H9 (cell line): ENCODE measurements at regions not wholly inside any gene's neighbourhood (a gene's known extent, or its start where the extent isn't known, plus 50 kb on each side); places are given as distances from the start of the nearest gene placed in this dataset.

Experiments used
- DNase-seq: peaks from one replicate; pipeline ENCODE4 v3.0.0-alpha.2; 2017
- H2AFZ ChIP-seq: one replicate; pipeline ENCODE4 v1.6.1; 2013; ENCODE audit warnings: mild to moderate bottlenecking, low read length, control low read depth, moderate library complexity
- H2AK5ac ChIP-seq: 2 replicates; pipeline ENCODE4 v1.6.1; 2013; ENCODE audit warnings: low read length, control low read depth, mixed read lengths; ENCODE audit not compliant: insufficient read length
- H2BK120ac ChIP-seq: one replicate; pipeline ENCODE4 v1.6.1; 2013; ENCODE audit warnings: low read depth, mild to moderate bottlenecking, low read length, control low read depth, inconsistent platforms; ENCODE audit not compliant: poor library complexity, severe bottlenecking
- H2BK12ac ChIP-seq: 2 replicates; pipeline ENCODE4 v1.6.1; 2013; ENCODE audit warnings: low read length, control low read depth, mixed read lengths, low read depth; ENCODE audit not compliant: insufficient read length
- H2BK15ac ChIP-seq: 2 replicates; pipeline ENCODE4 v1.6.1; 2013; ENCODE audit warnings: low read depth, low read length, control low read depth
- H2BK20ac ChIP-seq: one replicate; pipeline ENCODE4 v1.6.1; 2013; ENCODE audit warnings: low read depth, mild to moderate bottlenecking, low read length, control low read depth, inconsistent platforms; ENCODE audit not compliant: poor library complexity, severe bottlenecking
- H2BK5ac ChIP-seq: 2 replicates; pipeline ENCODE4 v1.6.1; 2013; ENCODE audit warnings: low read length, control low read depth, mixed read lengths; ENCODE audit not compliant: insufficient read length
- H3K14ac ChIP-seq: 2 replicates; pipeline ENCODE4 v1.6.1; 2013; ENCODE audit warnings: low read length, control low read depth; ENCODE audit not compliant: insufficient read depth
- H3K18ac ChIP-seq: 2 replicates; pipeline ENCODE4 v1.6.1; 2013; ENCODE audit warnings: low read depth, mild to moderate bottlenecking, mixed read lengths, low read length, control low read depth; ENCODE audit not compliant: insufficient read length
- H3K23ac ChIP-seq: 2 replicates; pipeline ENCODE4 v1.6.1; 2013; ENCODE audit warnings: low read length, control low read depth, mixed read lengths, low read depth; ENCODE audit not compliant: insufficient read length
- H3K23me2 ChIP-seq: 2 replicates; pipeline ENCODE4 v1.6.1; 2013; ENCODE audit warnings: low read depth, mild to moderate bottlenecking, mixed read lengths, low read length, control low read depth; ENCODE audit not compliant: insufficient read length, poor library complexity, severe bottlenecking
- H3K27ac ChIP-seq: 2 replicates; pipeline ENCODE4 v1.5.1; 2013; ENCODE audit warnings: low read length, control low read depth, mixed read lengths, low read depth; ENCODE audit not compliant: insufficient read length
- H3K27me3 ChIP-seq: 2 replicates; pipeline ENCODE4 v1.6.1; 2013; ENCODE audit warnings: low read length, control low read depth, inconsistent platforms; ENCODE audit not compliant: insufficient read depth
- H3K4ac ChIP-seq: 2 replicates; pipeline ENCODE4 v1.6.1; 2013; ENCODE audit warnings: low read depth, mild to moderate bottlenecking, control low read depth, inconsistent platforms, low read length, moderate library complexity
- H3K4me1 ChIP-seq: 2 replicates; pipeline ENCODE4 v1.6.1; 2013; ENCODE audit warnings: low read length, control low read depth, inconsistent platforms; ENCODE audit not compliant: insufficient read depth
- H3K4me2 ChIP-seq: 2 replicates; pipeline ENCODE4 v1.6.1; 2013; ENCODE audit warnings: low read length, control low read depth, mixed read lengths; ENCODE audit not compliant: insufficient read length, insufficient read depth
- H3K56ac ChIP-seq: 2 replicates; pipeline ENCODE4 v1.6.1; 2013; ENCODE audit warnings: low read depth, mild to moderate bottlenecking, mixed read lengths, low read length, control low read depth; ENCODE audit not compliant: insufficient read length
- H3K79me1 ChIP-seq: 2 replicates; pipeline ENCODE4 v1.6.1; 2013; ENCODE audit warnings: low read depth, mild to moderate bottlenecking, moderate library complexity, low read length, control low read depth, inconsistent platforms; ENCODE audit not compliant: insufficient read depth, poor library complexity, severe bottlenecking
- H3K79me2 ChIP-seq: 2 replicates; pipeline ENCODE4 v1.6.1; 2013; ENCODE audit warnings: low read length, control low read depth, inconsistent platforms; ENCODE audit not compliant: insufficient read depth
- H3K9ac ChIP-seq: 2 replicates; pipeline ENCODE4 v1.6.1; 2013; ENCODE audit warnings: low read length, control low read depth, mixed read lengths; ENCODE audit not compliant: insufficient read length; ENCODE audit errors: extremely low read depth
- H3K9me3 ChIP-seq: one replicate; pipeline ENCODE4 v1.6.1; 2013; ENCODE audit warnings: low read depth, low read length, inconsistent platforms; ENCODE audit not compliant: control insufficient read depth
- H3T11ph ChIP-seq: one replicate; pipeline ENCODE4 v1.6.1; 2013; ENCODE audit warnings: mild to moderate bottlenecking, low read length, control low read depth, inconsistent platforms
- H4K20me1 ChIP-seq: one replicate; pipeline ENCODE4 v1.6.1; 2013; ENCODE audit not compliant: control insufficient read depth, insufficient read length, insufficient read depth
- H4K5ac ChIP-seq: 2 replicates; pipeline ENCODE4 v1.6.1; 2013; ENCODE audit warnings: low read depth, mild to moderate bottlenecking, mixed read lengths, low read length, control low read depth; ENCODE audit not compliant: insufficient read length
- H4K8ac ChIP-seq: replicated peaks from 2 replicates; pipeline ENCODE4 v1.6.1; 2013; ENCODE audit warnings: low read length, control low read depth, mixed read lengths, low read depth; ENCODE audit not compliant: insufficient read length
- H4K91ac ChIP-seq: 2 replicates; pipeline ENCODE4 v1.6.1; 2013; ENCODE audit warnings: low read depth, mild to moderate bottlenecking, moderate library complexity, mixed read lengths, low read length, control low read depth; ENCODE audit not compliant: insufficient read length
- H3K27ac Mint-ChIP-seq, 3 experiments: 2 replicates in 2 of 3; 3 replicates in 1 of 3; pipeline ENCODE4 v1.8.0; 2020 to 2021; ENCODE audit warnings: mixed read lengths in 3 of 3, mild to moderate bottlenecking in 1 of 3, moderate library complexity in 1 of 3
- H3K27me3 Mint-ChIP-seq: 2 replicates; pipeline ENCODE4 v1.8.0; 2021; ENCODE audit warnings: low read depth, mild to moderate bottlenecking, moderate library complexity, mixed read lengths
- H3K36me3 Mint-ChIP-seq, 3 experiments: 2 replicates in 2 of 3; 3 replicates in 1 of 3; pipeline ENCODE4 v1.8.0; 2020 to 2021; ENCODE audit warnings: low read depth in 3 of 3, mixed read lengths in 3 of 3; ENCODE audit not compliant: insufficient read depth in 1 of 3
- H3K4me1 Mint-ChIP-seq, 2 experiments: 2 replicates each; pipeline ENCODE4 v1.8.0; 2020; ENCODE audit warnings: mixed read lengths in 2 of 2
- H3K4me3 Mint-ChIP-seq, 2 experiments: 2 replicates in 1 of 2; 3 replicates in 1 of 2; pipeline ENCODE4 v1.8.0; 2020 to 2021; ENCODE audit warnings: mild to moderate bottlenecking in 2 of 2, mixed read lengths in 2 of 2, moderate library complexity in 1 of 2
- H3K9me3 Mint-ChIP-seq, 2 experiments: 2 replicates in 1 of 2; 3 replicates in 1 of 2; pipeline ENCODE4 v1.8.0; 2020; ENCODE audit warnings: mild to moderate bottlenecking in 2 of 2, mixed read lengths in 2 of 2, moderate library complexity in 1 of 2
- WGBS: extraction: QIAGEN DNeasy Blood & Tissue Kit; methylation state at CpG from one replicate; pipeline ENCODE4 v1.1.7; 2013; ENCODE audit warnings: missing lambda C conversion rate, low lambda C conversion rate, mixed read lengths; ENCODE audit not compliant: insufficient read length; ENCODE audit errors: extremely low coverage; 5-methylcytosine and 5-hydroxymethylcytosine counted together
- TF ChIP-seq, protein P1 (sequence below): fragments of 200-600 bp; sonication (generic); conservative IDR thresholded peaks from 3 replicates; pipeline ENCODE4 v1.8.0; 2021; ENCODE audit warnings: antibody characterized with exemption, mild to moderate bottlenecking

DNA sequence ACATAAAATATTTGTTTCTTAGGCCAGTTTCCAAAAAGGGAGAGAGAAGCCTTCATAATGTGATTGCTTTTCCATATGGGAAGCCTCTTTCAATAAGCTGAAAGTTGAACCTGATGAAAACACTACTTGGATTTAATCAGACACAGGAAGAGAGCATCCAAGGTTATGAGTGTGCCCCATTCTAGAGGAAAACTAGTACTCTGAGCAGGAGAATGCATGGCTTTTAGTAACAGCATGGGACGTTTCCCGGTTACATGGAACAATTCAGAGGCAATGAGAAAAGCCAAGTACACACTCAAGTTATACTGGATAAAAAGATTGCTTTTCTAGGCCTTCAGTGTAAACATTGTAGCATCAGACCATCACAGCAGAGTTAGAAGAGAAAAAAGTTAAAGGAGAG, 315.8 kb downstream of the ZNF516 start:
- Histone ChIP-seq H3K14ac (no peak overlapping the region), H2BK5ac (no peak overlapping the region), H2BK12ac (no peak overlapping the region), H2AK5ac (no peak overlapping the region), H3K27me3 (no peaks in the 10 kb centered on the region), H4K5ac (no peak overlapping the region), H3K79me1 (no peaks in the 10 kb centered on the region), H3K79me2 (no peaks in the 10 kb centered on the region), H3K23ac (no peak overlapping the region), H3K4ac (no peak overlapping the region), H3K27ac (no peak overlapping the region), H3K4me2 (no peak overlapping the region), H2BK20ac (no peak overlapping the region), H3K18ac (no peak overlapping the region), H3K56ac (no peak overlapping the region), H3T11ph (no peak overlapping the region), H4K91ac (no peak overlapping the region), H3K9ac (no peak overlapping the region), H2BK120ac (no peak overlapping the region), H3K4me1 (no peaks in the 10 kb centered on the region), H2BK15ac (no peak overlapping the region), H3K23me2 (no peaks in the 10 kb centered on the region), H2AFZ (no peak overlapping the region), H4K20me1 (no peaks in the 10 kb centered on the region), H4K8ac (no peak overlapping the region), H3K9me3 (no peaks in the 10 kb centered on the region)
- H3K27ac Mint-ChIP-seq: no peak overlapping the region
- no peaks in the 10 kb centered on the region for H3K27me3 Mint-ChIP-seq
- H3K9me3 Mint-ChIP-seq: no peaks in the 10 kb centered on the region
- no peaks in the 10 kb centered on the region; a peak in 2 of 7 replicates for H3K36me3 Mint-ChIP-seq
- TF ChIP-seq, protein P1, sequence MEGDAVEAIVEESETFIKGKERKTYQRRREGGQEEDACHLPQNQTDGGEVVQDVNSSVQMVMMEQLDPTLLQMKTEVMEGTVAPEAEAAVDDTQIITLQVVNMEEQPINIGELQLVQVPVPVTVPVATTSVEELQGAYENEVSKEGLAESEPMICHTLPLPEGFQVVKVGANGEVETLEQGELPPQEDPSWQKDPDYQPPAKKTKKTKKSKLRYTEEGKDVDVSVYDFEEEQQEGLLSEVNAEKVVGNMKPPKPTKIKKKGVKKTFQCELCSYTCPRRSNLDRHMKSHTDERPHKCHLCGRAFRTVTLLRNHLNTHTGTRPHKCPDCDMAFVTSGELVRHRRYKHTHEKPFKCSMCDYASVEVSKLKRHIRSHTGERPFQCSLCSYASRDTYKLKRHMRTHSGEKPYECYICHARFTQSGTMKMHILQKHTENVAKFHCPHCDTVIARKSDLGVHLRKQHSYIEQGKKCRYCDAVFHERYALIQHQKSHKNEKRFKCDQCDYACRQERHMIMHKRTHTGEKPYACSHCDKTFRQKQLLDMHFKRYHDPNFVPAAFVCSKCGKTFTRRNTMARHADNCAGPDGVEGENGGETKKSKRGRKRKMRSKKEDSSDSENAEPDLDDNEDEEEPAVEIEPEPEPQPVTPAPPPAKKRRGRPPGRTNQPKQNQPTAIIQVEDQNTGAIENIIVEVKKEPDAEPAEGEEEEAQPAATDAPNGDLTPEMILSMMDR: no peak
- DNase-seq: no peak
- no CpG with 5 or more reads among the region's 2 CpGs for WGBS
- no peak overlapping the region for H3K4me3 Mint-ChIP-seq
- peaks cover 5 to 9% of the 10 kb centered on the region in 2 experiments; a peak in 3 of 4 replicates for H3K4me1 Mint-ChIP-seq
